CD4-positive, alpha-beta T cell (primary cell): ENCODE measurements at regions not wholly inside any gene's neighbourhood (a gene's known extent, or its start where the extent isn't known, plus 50 kb on each side); places are given as distances from the start of the nearest gene placed in this dataset.

Source experiments
- ATAC-seq: fragments of 200-7000 bp; cut with Tn5 transposase; one replicate; pipeline ENCODE4 v1.10.0; 2022; ENCODE audit warnings: mild to moderate bottlenecking; ENCODE audit not compliant: poor library complexity
- CTCF ChIA-PET: fragments of 350-600 bp; sonication (Branson Sonifier 250); formaldehyde crosslinking; loops from one replicate; lab custom pipeline; 2021; ENCODE audit warnings: antibody characterized with exemption, inconsistent platforms; lab: Charles Lee
- POLR2A ChIA-PET: fragments of 350-600 bp; sonication (Branson Sonifier 250); formaldehyde crosslinking; loops from one replicate; lab custom pipeline; 2021; ENCODE audit warnings: antibody characterized with exemption, inconsistent platforms; lab: Charles Lee
- DNase-seq, 14 experiments: peaks; one replicate each; pipeline ENCODE4 v3.0.0-alpha.2; 2013 to 2020; ENCODE audit warnings: mixed read lengths in 2 of 14
- H3K27ac ChIP-seq, 2 donors: one replicate each; pipeline versions ENCODE4 v1.5.1 to v1.7.0; 2013; ENCODE audit warnings: low read length in 2 of 2, low read depth in 1 of 2, mild to moderate bottlenecking in 1 of 2
- H3K27me3 ChIP-seq, 2 experiments: 1 replicate in 1 of 2; 2 replicates in 1 of 2; pipeline versions ENCODE4 v1.6.1 to v1.7.0; 2013; ENCODE audit warnings: low read length in 2 of 2, control low read depth in 1 of 2, mild to moderate bottlenecking in 1 of 2, moderate library complexity in 1 of 2; ENCODE audit not compliant: insufficient read depth in 2 of 2, control insufficient read depth in 1 of 2
- H3K36me3 ChIP-seq: one replicate; pipeline ENCODE4 v1.6.1; 2013; ENCODE audit warnings: low read length, control low read depth; ENCODE audit not compliant: insufficient read depth
- H3K4me1 ChIP-seq: one replicate; pipeline ENCODE4 v1.6.1; 2013; ENCODE audit warnings: low read length, control low read depth; ENCODE audit not compliant: insufficient read depth
- H3K4me3 ChIP-seq: one replicate; pipeline ENCODE4 v1.5.1; 2013; ENCODE audit warnings: mild to moderate bottlenecking, low read length, moderate library complexity
- H3K9me3 ChIP-seq, 2 experiments: 1 replicate in 1 of 2; 2 replicates in 1 of 2; pipeline versions ENCODE4 v1.6.1 to v1.7.0; 2013; ENCODE audit warnings: low read length in 2 of 2, mild to moderate bottlenecking in 2 of 2, control low read depth in 1 of 2, moderate library complexity in 1 of 2; ENCODE audit not compliant: control insufficient read depth in 1 of 2, insufficient read depth in 1 of 2
- H3K27ac Mint-ChIP-seq: one replicate; pipeline ENCODE4 v1.8.0; 2020; ENCODE audit warnings: mixed read lengths
- H3K27me3 Mint-ChIP-seq: one replicate; pipeline ENCODE4 v1.8.0; 2021; ENCODE audit warnings: mixed read lengths
- H3K36me3 Mint-ChIP-seq: one replicate; pipeline ENCODE4 v1.8.0; 2021; ENCODE audit warnings: low read depth, mixed read lengths
- H3K4me1 Mint-ChIP-seq: one replicate; pipeline ENCODE4 v1.8.0; 2021; ENCODE audit warnings: low read depth, mixed read lengths
- H3K4me3 Mint-ChIP-seq: one replicate; pipeline ENCODE4 v1.8.0; 2020; ENCODE audit warnings: mild to moderate bottlenecking, mixed read lengths
- H3K9me3 Mint-ChIP-seq: one replicate; pipeline ENCODE4 v1.8.0; 2020; ENCODE audit warnings: mixed read lengths
- CTCF ChIP-seq: fragments of 200-600 bp; IDR thresholded peaks from one replicate; pipeline ENCODE4 v1.8.0; 2022; ENCODE audit warnings: antibody characterized with exemption, mild to moderate bottlenecking
- intact Hi-C, 2 experiments: fragments of 100-400 bp; cut with DNase I in 1 of 2; cut with micrococcal nuclease in 1 of 2; formaldehyde crosslinking; loops; one replicate each; pipeline versions ENCODE4 v1.15.1 to v1.9.0; 2023 to 2025; cut with DNase I, micrococcal nuclease

DNA sequence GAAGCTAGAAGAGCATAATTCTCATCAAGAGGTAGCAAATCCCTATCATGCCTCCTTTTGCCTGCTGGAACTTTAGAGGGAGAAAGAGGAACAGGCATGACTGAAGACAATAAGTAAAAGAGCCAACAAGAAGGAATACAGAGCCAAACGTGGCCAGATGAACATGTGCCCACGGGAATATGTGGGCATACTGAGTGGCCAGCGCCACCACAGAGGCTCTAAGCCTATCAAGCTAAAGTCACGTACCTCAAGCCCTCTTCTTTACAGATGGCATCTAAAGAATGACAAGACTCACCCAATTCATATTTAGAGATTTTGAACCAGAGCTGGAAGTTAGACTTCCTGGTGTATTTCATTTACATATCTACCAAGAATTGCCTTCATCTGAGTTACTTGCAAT, 59.9 kb upstream of the ITGA4 start:
- Mint-ChIP-seq H3K4me3 (no peak overlapping the region), H3K27me3 (no peaks in the 10 kb centered on the region), H3K27ac (no peak overlapping the region), H3K9me3 (no peaks in the 10 kb centered on the region), H3K4me1 (peaks cover 32% of the 10 kb centered on the region), H3K36me3 (peaks cover 3% of the 10 kb centered on the region)
- Histone ChIP-seq H3K4me3 (no peak overlapping the region), H3K9me3 (no peaks in the 10 kb centered on the region), H3K27me3 (no peaks in the 10 kb centered on the region), H3K4me1 (peaks cover 11% of the 10 kb centered on the region), H3K27ac (no peak overlapping the region), H3K36me3 (no peaks in the 10 kb centered on the region)
- ATAC-seq (no peak), DNase-seq (no peak)
- POLR2A ChIA-PET: no interaction called here
- CTCF ChIA-PET: no interaction called here
- intact Hi-C loops: no loop called here
- TF ChIP-seq CTCF: no peak

GRCh38 chr2:181398000-181398399, 59.2 kb upstream of the ITGA4 start:
- no peak for DNase-seq
- Mint-ChIP-seq H3K27me3 (no peaks in the 10 kb centered on the region), H3K9me3 (no peaks in the 10 kb centered on the region), H3K27ac (no peak overlapping the region), H3K36me3 (peaks cover 3% of the 10 kb centered on the region), H3K4me1 (peaks cover 36% of the 10 kb centered on the region), H3K4me3 (no peak overlapping the region)
- ChIA-PET CTCF (interaction anchor here (1.3 kb wide), 1 partner anchor 119 kb away, joined by 3 read pairs; no protein-coding TSS in a partner anchor), POLR2A (no interaction called here)
- peaks cover 11% of the 10 kb centered on the region for H3K4me1 ChIP-seq
- ATAC-seq: no peak
- intact Hi-C loops: no loop called here
- no peaks in the 10 kb centered on the region for H3K9me3 ChIP-seq
- no peaks in the 10 kb centered on the region for H3K27me3 ChIP-seq
- H3K27ac ChIP-seq: no peak overlapping the region
- no peak for TF ChIP-seq CTCF
- H3K36me3 ChIP-seq: no peaks in the 10 kb centered on the region
- no peak overlapping the region for H3K4me3 ChIP-seq

GRCh38 chr2:181399027-181399426, 58.2 kb upstream of the ITGA4 start:
- ChIA-PET CTCF (interaction anchor here (1.3 kb wide), 1 partner anchor 118 kb away, joined by 3 read pairs; no protein-coding TSS in a partner anchor), POLR2A (no interaction called here)
- no peaks in the 10 kb centered on the region for H3K9me3 Mint-ChIP-seq
- Histone ChIP-seq H3K27ac (no peak overlapping the region), H3K36me3 (no peaks in the 10 kb centered on the region), H3K9me3 (no peaks in the 10 kb centered on the region), H3K4me3 (no peak overlapping the region), H3K4me1 (peaks cover 11% of the 10 kb centered on the region), H3K27me3 (no peaks in the 10 kb centered on the region)
- peaks cover 30% of the 10 kb centered on the region for H3K4me1 Mint-ChIP-seq
- DNase-seq (no peak), ATAC-seq (no peak)
- no peak overlapping the region for H3K27ac Mint-ChIP-seq
- no peak for TF ChIP-seq CTCF
- H3K27me3 Mint-ChIP-seq: no peaks in the 10 kb centered on the region
- H3K36me3 Mint-ChIP-seq: peaks cover 3% of the 10 kb centered on the region
- intact Hi-C loops: no loop called here
- H3K4me3 Mint-ChIP-seq: no peak overlapping the region
